ENCODE measurements at regions not wholly inside any gene's neighbourhood (a gene's known extent, or its start where the extent isn't known, plus 50 kb on each side); places are given as distances from the start of the nearest gene placed in this dataset.

GRCh38 chr17:77560841-77561240 is 397.7 kb upstream of the TNRC6C start (continued):
- TF ChIP-seq CHD7 (IDR thresholded peaks at IDR 0.05; ENCODE audit: insufficient replicate concordance, low read length) (no peak), SRF (IDR thresholded peaks at IDR 0.05; ENCODE audit: low read depth, low read length) (no peak), PHF8 (conservative IDR thresholded peaks at IDR 0.05; ENCODE audit: low read depth, low read length) (no peak), KDM4A (IDR thresholded peaks at IDR 0.05; ENCODE audit: low read depth, low read length, severe bottlenecking) (no peak), BCL11A (IDR thresholded peaks at IDR 0.05; ENCODE audit: low read depth in 2 of 2, low read length in 2 of 2) (no peak), USF2 (IDR thresholded peaks at IDR 0.05; ENCODE audit: low read length) (no peak), SIN3A (conservative IDR thresholded peaks at IDR 0.05 in 1 of 2, IDR thresholded peaks at IDR 0.05 in 1 of 2; ENCODE audit: low read depth in 1 of 2, low read length in 2 of 2) (no peak), EP300 (IDR thresholded peaks at IDR 0.05; ENCODE audit: borderline replicate concordance in 1 of 2, low read depth in 2 of 2, low read length in 2 of 2) (no peak)
